SIG-M5 treated with dmso at 0.1 percent for 504 hours (cell line): ENCODE measurements at regions not wholly inside any gene's neighbourhood (a gene's known extent, or its start where the extent isn't known, plus 50 kb on each side); places are given as distances from the start of the nearest gene placed in this dataset.
"Not testable (repeated sequence)": the region's sequence is repeated elsewhere in the genome, so short reads cannot be mapped to it uniquely, and the experiment has no call there.

Experiments
- DNase-seq: peaks from one replicate; lab custom pipeline; 2025; ENCODE audit not compliant: unreplicated experiment; lab: John Stamatoyannopoulos, UW

DNA sequence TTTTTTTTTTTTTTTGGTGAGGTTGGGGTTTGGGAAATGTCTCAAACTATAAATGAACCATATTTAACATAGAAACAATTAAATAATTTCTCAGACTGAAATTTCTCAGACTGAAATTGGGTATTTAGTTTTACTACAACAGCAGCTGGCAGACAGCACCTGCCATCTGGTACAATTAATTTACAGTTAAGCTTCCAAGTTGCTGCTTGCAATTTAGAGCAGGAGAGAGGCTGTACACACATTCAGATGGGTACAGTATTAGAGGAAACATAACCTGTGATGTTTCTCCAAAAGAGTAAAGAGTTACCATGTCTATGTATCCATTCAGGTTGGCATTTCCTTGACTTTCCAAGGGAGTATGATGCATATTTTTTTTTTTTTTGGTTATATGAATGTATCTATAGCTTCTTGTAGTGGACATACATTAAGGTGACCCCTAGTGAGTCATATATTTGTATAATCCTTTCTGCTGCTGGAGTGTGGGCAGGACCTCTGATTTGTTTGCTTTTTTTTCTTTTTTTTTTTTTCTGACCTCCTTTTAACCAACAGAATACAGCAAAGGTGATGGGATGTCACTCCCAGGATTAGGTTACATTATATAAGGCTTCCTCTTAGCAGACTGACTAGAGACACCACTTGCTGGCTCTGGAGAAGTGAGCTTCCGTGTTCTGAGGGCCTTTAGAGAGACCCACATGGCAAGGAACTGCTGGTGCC is 201.7 kb downstream of the PTH2R start:
- DNase-seq, result no peak

DNA sequence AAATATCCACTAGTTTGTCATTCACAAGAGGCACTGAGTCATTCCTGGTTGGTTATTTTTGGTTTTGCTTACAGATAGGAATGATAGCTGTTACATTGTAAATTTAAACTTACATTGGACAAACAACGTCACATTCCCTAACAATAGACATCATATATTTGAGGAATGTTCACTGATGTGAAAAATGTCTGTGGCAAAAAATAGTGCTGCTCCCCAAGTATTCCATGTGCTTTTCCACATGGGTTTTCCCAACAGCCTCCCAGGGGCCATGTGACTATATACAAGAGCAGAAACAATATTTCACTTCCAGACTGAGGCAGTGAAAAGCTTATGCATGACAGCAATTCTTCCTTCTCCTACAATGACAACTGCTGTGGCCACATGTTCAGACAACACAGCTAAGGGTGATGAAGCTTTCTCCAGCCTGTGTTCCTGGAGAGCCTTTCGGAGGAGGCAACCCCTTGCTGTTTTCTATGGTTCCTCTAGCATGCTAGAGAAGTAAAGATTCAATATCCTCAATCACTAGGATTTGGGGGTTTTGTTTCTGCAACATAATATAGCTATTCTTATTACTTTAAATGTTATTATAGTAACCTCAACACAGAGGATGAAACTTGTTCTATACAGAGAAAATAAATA is 202.7 kb downstream of the PTH2R start:
- DNase-seq, result no peak

DNA sequence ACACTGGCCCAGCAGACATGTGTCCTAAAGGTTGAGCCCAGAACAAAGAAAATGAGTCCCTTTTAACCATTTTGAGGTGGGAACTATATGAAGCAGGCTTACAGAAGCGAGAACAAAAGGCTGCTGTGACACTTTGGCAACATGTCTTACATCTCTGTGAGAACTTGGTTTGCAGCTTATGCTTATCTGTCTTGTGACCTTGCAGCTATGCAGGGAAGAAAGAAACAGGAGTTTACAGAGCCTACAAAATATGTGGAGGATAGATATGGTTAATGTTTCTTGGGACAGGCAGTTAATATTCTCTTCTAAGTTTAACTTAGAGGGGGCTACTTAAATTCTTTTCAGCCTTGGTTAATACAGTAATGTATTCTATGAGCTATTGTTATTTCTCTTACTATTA is 209.1 kb downstream of the PTH2R start:
- not testable (repeated sequence) for DNase-seq

DNA sequence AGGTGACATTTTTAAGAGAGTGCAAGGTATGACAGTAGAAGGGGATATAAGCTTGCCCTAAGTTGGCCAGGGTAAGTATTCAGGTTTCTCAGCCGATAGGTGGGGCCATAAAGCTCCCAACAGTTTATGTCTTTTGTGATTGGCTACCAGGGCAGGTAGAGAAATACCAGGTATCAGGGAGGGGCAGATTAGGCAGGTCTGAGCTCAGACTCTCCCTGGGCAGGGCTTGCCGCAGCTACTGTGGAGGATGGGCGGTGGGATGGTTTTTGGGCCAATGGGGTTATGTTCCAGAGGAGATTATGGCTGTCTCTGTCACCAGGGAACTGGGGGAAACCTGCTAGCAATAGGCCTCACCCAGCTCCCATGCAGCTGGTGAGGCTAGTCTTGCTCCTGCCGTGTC is 211.6 kb downstream of the PTH2R start:
- no peak for DNase-seq

DNA sequence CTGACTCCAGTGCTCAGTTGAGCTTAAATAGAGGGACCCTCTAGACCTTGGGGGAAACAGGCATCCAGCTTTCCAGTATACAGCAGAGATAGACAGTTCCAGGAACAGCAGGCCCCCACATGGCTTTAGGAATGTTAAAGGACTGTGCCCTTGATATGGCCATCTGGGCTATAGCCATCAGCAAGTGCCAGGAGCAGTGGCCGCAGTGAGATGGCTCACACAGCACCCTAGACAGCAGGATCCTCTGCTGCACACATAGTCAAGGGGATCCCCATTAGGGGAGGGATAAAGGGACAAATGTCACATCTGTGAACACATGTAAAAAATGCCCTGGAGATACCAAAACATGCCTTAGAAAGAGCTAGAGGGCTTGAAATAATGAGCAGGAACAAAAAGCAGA is 213.4 kb downstream of the PTH2R start:
- no peak for DNase-seq

DNA sequence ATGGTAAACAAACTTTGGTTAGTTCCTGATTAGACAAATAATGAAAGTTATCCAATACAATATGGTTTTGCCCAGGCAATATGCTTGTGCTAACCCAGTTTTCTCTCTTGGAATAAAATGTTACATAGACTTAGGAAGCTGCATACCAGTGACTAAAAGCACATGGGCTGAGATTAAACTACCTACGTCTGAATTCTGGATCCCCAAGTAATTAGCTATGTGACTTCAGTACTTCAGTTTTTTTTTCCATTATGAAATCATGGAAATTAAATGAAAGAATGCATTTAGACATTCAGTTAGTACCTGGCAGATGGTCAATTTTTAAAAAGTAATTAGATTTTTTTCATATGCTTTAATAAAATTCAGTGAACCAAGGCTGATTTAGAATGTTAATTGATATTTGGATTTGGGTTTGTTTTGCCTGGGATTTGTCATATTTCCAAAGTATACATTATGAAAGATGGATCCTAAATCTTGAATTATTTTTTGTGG is 213.9 kb downstream of the PTH2R start:
- no peak for DNase-seq

DNA sequence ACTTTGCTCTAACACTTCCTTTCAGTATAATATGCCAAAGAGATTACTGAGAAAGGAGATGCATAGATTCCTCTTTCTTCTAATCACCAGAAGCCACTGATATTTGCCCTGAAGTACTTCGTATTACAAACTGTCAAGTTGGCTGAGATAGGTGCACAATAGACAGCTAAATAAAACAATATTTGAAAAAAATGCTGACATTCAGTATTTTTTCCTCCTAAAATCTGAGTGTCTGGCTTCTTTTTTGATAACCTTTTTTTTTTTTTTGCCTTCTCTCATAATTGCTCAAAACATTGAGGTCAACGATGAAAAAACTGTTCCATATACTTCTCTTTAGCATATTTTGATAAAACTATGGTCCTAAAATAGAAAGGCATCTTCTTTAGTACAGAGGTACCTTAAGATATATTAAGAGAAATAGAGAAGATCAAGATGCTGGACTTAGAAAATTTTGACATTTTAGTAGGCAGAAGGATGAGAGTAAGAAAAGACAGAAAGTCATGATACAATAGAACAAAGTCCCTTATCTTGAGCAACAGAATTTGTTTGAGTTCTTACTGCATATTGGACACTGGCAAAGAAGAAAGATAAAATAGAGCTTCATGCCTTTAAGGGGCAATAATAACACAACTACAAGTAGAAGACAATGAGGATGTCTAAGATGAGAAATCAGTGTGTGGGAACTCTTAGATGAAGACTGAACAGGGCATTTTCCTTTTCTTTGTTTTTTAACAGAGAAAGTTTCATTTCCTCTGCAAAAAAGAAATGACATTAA is 220.7 kb downstream of the PTH2R start:
- DNase-seq, result no peak

DNA sequence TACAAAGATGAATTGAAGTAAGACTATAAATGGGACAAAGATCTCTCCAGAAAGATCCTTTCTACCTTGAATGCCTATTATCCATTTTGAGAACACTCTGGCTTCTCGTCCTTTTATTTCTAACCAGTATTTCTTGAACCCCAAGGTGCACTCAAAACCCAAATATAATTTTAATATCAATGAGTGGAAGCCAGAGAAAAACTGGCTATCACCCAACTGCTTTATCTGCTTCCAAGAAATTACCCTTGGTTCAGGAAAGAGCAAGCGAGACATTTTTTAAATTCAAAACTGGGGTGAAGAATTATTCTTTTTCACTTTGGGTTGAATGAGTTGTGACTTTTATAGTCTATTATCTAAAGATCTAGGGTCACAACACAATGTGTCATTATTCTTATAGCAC is 221.3 kb downstream of the PTH2R start:
- no peak for DNase-seq

DNA sequence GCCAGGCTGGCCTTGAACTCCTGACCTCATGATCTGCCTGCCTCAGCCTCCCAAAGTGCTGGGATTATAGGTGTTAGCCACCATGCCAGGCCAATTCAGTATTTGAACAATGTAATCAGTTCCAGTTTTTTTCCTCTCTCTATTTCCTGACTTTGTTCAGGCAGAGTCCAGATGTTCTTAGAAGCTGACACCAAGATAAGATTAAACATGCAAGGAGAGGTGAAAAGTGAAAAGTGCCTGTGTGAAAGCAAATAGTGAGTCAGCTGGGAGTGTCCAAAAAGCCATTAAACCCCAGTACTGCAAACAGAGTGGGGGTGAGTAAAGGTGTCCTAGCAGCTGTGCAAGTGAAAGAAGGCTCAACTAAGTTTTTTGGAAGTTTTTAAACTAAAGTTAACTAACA is 231.5 kb downstream of the PTH2R start:
- DNase-seq, result peak; percentile 14

DNA sequence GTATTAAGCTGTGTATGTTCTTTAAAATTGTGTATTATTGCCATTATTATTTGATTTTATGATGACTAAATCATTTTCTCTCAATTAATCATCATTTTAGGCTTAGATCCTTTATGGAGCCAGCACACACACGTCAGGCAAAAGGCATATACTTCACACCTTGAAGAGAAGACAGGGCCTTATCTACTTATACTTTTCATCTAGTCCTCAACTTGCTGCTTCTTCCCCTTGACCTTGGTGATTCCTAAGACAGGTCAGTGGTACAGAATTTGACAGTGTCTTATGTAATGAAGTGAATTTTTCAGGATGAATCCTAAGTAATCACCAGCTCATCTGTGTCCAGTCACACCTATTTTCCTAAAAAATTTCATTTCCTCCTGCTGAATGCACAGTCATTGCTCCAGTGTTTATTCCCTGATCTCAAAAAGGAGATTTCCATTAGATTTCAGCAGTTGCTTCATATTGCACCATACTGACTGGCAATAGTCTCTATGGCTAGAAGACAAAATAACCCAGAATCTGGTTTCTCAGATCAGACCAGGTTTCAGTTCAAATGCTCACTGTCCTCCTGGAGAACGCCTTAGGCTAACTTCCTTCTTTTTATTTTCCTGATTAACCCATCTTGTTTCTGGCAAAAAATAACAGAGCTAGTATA is 235.7 kb downstream of the PTH2R start:
- no peak for DNase-seq

DNA sequence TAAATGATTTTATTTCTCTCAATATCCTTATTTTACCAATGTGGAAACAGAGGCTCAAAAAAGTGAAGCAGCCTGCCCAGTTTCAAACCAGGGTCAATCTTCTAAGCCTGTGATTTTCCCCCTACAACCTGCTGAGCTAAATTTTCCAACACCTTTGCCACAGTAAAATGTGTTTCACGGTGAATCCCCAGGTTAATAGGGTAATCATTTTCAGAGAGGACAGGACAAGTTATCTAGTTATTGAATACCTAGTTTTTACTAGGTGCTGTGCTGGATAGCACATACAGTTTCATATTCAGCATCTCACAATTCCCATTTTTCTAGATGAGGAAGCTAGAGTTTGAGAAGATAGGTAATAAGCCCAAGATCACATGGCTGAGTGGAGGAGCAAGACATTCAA is 236.6 kb downstream of the PTH2R start:
- no peak for DNase-seq

DNA sequence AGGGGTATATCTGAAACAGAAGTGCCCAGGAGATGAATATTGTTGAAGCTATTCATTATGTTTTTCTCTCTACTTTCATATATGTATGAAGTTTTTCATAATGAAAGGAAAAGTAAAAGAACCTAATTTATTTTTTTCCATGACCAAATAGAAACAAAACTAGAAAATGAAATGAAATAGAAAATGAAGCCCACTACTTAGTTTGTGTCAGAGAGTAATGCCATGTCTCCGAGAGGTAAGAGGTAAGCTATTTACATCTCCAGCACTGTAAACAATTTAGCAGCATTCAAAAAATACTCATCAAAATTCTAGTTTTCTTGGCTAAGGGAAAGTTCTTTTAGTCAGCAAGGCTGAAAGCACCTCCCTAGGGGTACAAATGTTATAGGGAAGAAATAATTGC is 238.6 kb downstream of the PTH2R start:
- DNase-seq, result no peak

DNA sequence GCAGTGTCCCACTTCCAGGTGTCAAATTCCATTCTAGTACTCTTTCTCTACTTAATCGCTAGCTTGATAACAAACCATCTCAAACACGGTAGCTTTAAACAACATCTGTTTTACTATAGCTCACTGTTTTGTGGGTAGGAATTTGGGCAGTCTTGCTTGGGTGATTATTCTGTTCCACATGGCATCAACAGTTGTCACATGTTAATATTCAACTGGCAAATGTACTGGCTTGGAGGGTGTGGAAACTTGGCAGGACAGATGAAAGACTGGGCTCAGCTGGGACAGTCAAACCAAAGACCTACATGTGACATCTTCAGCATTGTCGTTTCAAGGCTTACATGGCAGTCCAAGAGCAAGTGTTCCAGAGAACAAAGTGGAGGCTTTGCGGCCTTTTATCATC is 241.8 kb downstream of the PTH2R start:
- DNase-seq, result no peak

DNA sequence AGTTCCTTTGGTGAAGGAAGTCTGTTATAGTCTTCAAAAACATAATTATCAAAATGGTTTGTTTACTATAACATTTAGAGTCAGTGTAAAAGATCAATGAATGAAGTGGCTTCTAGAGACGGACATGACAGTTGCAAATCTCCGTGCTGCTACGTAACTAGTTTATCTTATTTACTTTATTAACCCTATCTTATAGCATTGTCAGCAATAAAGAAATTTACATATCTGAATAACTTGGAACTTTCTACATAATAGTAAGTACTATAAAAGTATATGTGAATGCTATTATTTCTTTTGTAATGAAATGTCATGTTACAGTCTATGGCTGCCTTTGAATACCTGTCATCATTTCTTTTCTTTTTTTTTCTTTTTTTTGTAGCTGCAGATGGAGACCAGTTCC is 246.8 kb downstream of the PTH2R start:
- no peak for DNase-seq

DNA sequence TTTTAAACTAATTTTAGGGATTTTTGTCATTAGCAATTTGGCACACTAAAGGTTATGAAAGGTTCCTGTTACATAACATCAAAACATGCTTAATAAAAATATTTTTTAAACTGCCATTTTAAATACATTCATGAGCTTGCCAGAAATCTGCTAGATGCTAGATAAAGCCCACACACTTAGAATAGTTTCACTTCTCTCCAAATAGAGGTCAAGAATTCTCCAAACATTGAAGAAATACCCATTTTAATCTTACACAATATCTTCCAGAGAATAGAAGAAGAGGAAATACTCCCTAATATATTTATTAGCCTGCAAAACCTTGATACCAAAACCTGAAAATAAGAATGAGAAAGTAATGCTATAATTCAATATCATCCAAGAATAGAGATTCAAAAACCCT is 247.5 kb downstream of the PTH2R start:
- no peak for DNase-seq

DNA sequence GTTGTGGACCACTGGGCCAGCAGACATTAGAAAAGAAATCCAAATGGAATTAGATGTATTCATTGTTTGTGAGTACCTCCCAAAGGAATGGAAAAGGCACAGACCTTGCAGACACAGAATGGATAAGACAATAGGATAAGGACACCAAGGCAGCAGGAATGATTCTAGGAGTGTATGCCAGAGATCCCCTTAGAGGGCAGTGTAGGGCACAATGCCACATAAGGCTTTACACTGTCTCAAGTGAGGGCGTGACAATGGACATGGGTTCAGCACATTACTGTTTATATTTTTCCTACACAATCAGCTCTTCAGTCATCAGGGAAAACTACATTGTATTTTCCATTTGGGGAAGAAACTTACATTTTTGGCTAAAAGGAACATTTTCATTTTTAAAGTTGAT is 250.9 kb downstream of the PTH2R start:
- peak; percentile 11 for DNase-seq

DNA sequence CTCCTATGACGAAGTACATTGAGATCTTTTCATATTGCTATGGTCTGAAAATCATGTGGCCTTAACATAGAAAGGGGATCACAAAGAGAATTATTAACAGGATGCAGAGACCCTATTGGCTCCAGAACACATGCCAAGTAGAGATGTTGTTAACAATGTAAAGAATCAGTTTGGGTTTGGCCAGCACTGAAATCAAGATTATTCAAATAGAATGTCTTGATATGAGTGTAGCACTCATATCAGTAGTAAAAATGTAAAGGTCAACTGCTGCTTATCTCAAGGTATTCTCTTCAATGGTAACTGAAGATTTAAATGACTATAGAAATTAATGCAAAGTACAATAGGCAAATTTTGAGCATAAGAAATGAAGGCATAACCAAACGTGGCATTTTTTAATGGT is 262.8 kb downstream of the PTH2R start:
- no peak for DNase-seq

DNA sequence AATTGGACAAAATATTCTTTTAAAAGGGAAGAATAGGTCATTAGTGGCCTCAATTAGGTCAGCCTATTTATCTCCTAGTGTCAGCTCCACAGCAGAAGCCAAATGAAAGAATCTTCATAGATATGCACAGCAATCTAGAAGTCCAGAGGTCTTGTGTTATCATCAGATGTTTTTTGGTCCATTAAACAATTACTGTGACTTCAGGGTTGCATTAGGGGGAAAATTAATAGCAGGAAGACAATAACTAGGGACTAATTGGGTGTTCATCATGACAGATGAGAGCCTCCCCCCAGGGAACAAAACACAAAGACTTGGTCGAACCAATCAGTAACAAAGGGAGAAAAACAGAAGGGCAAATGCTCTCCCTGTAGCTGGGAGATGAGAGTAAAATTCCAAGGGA is 264.7 kb downstream of the PTH2R start:
- no peak for DNase-seq

DNA sequence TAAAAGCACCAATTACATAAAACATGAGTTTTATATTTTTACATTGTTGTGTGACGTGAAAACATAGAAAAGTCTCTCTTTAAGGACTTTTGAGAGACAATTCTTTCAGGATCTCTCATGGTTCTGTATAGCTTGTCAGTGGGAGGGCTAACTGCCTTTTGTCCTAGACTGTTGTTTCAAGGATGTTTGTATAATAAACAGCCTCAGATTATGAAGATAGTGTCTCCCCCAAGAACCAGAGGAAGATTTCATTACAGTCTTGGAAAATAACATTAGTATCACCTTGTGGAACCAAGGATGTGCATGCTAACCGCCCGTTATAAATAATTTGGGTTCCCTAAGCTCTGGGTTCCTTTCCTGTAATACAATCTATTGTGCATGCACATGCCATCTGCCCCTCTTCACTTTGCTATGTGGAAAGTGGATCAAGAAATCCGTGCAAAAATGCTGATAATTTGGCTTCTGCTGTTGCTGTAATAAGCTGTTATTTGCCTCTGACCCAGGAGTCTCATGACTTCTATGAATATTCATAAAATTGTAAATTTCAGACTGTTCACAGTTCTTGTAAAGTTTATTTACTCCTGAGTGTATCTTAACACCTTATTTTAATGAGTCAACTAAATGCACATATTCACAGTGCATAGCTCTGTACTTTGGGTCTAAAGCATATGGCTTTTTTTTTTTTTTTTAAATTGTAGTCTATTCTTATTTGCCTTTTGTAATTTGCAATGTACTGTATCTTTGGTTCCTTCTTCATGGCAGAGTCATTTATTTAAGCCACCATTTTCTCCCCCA is 265.5 kb downstream of the PTH2R start:
- no peak for DNase-seq

DNA sequence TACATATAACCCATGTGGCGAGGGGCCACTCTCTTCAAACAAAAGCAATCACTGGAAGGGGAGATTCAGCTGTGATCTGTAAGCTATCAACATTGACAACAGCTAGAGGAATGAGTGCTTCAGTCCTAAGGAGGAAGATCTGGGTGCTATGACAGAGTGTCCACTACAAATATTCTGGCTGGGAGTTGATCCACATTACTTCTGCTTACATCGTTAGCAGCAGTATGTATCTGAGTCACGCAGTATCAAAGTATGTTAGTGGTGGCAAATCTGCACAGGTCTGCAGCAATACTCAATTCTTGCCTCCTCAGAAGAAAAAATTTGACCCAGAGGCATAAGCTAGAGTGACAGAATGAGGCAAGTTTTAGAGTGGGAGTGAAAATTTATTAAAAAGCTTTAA is 267.0 kb downstream of the PTH2R start:
- DNase-seq, result no peak

DNA sequence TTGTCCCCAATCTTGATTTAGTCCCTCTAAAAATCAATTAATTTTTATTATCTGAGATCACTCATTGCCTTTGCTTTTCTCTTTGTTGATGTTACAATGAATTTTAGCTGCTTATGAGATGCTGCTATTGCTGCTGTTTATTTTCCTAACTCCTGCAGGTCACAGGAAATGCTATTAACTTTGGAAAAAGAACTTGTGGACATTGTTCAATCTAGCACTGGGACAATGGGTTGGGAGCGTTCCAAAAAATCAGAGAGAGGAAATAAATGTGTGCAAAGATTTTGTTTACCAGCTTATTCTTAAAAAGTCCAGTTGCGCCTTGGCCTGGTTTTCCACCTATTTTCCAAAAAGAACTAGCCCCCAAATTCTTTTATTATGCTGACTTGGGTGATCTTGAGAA is 268.3 kb downstream of the PTH2R start:
- no peak for DNase-seq
